ENCODE measurements at regions not wholly inside any gene's neighbourhood (a gene's known extent, or its start where the extent isn't known, plus 50 kb on each side); places are given as distances from the start of the nearest gene placed in this dataset.

DNA sequence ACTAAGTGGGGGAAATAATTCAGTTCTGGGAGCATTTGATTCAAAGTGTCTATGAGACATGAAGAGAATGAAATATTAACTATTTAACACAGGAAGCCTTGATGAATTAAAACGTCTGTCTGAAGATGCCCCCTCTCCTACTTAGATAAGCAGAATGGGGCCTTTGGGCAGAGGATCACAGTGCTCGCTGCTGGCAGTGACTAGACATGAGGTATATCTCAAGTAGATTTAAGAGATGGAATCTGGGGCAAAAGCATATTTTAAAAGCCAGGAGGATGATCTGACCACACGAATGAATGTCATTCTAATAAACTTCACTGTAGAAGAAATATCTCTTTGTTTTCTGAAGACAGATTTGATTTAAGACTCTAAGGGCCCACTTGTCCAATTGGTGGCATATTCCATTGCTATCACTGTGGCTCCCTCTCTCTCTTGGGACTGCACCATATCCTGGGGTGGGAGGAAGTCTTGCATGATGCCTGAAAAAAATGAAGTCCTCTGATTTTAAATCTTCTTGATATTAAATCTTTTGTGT lies 254.0 kb downstream of the MAN2A1 start:
- TF ChIP-seq CTCF (IDR thresholded peaks at IDR 0.05) = no peak
- no peak for TF ChIP-seq POLR2A (IDR thresholded peaks at IDR 0.05)

Measured in testis (tissue), 2 donors.